Astrocyte (in vitro differentiated cells and primary cell): ENCODE measurements at regions not wholly inside any gene's neighbourhood (a gene's known extent, or its start where the extent isn't known, plus 50 kb on each side); places are given as distances from the start of the nearest gene placed in this dataset.

ENCODE experiments used
- DNase-seq: peaks from one replicate; pipeline ENCODE4 v3.0.0-alpha.2; 2010; ENCODE audit warnings: low read depth
- FAIRE-seq: peaks from 2 replicates; lab custom pipeline; 2011; peaks lifted over from hg19 to GRCh38; lab: Jason Lieb, UNC
- H2AFZ ChIP-seq: 2 replicates; pipeline ENCODE4 v1.6.0; 2012; ENCODE audit warnings: low read depth, low read length, inconsistent platforms
- H3K27ac ChIP-seq: 2 replicates; pipeline ENCODE4 v1.5.1; 2011; ENCODE audit warnings: low read depth, low read length, inconsistent platforms
- H3K27me3 ChIP-seq: 2 replicates; pipeline ENCODE4 v1.6.0; 2011; ENCODE audit warnings: low read length, inconsistent platforms; ENCODE audit not compliant: insufficient read depth
- H3K36me3 ChIP-seq: 2 replicates; pipeline ENCODE4 v1.5.1; 2011; ENCODE audit warnings: low read length, inconsistent platforms; ENCODE audit not compliant: insufficient read depth
- H3K4me1 ChIP-seq: 2 replicates; pipeline ENCODE4 v1.5.1; 2011; ENCODE audit warnings: low read length, inconsistent platforms; ENCODE audit not compliant: insufficient read depth
- H3K4me2 ChIP-seq: 2 replicates; pipeline ENCODE4 v1.6.0; 2012; ENCODE audit warnings: low read length, inconsistent platforms
- H3K4me3 ChIP-seq: 2 replicates; pipeline ENCODE4 v1.5.1; 2011; ENCODE audit warnings: low read depth, mild to moderate bottlenecking, low read length, inconsistent platforms; ENCODE audit not compliant: insufficient read depth
- H3K79me2 ChIP-seq: 2 replicates; pipeline ENCODE4 v1.6.0; 2012; ENCODE audit warnings: mild to moderate bottlenecking, low read length, inconsistent platforms; ENCODE audit not compliant: insufficient read depth
- H3K9ac ChIP-seq: 2 replicates; pipeline ENCODE4 v1.6.0; 2012; ENCODE audit warnings: mild to moderate bottlenecking, low read length, inconsistent platforms
- H3K9me3 ChIP-seq: 2 replicates; pipeline ENCODE4 v1.5.1; 2012; ENCODE audit warnings: low read depth, mild to moderate bottlenecking, low read length, inconsistent platforms; ENCODE audit not compliant: insufficient read depth
- H4K20me1 ChIP-seq: 2 replicates; pipeline ENCODE4 v1.6.0; 2012; ENCODE audit warnings: low read length, inconsistent platforms; ENCODE audit not compliant: insufficient read depth
- H3K27ac Mint-ChIP-seq: one replicate; pipeline ENCODE4 v1.8.0; 2021; ENCODE audit warnings: mild to moderate bottlenecking, mixed read lengths; ENCODE audit not compliant: unreplicated experiment
- H3K27me3 Mint-ChIP-seq: one replicate; pipeline ENCODE4 v1.8.0; 2021; ENCODE audit warnings: low read depth, mixed read lengths; ENCODE audit not compliant: unreplicated experiment
- H3K36me3 Mint-ChIP-seq: one replicate; pipeline ENCODE4 v1.8.0; 2021; ENCODE audit warnings: low read depth, mixed read lengths; ENCODE audit not compliant: unreplicated experiment
- H3K4me1 Mint-ChIP-seq: one replicate; pipeline ENCODE4 v1.8.0; 2021; ENCODE audit warnings: low read depth, mixed read lengths; ENCODE audit not compliant: unreplicated experiment
- H3K4me3 Mint-ChIP-seq: one replicate; pipeline ENCODE4 v1.8.0; 2021; ENCODE audit warnings: mild to moderate bottlenecking, moderate library complexity, mixed read lengths; ENCODE audit not compliant: unreplicated experiment
- H3K9me3 Mint-ChIP-seq: one replicate; pipeline ENCODE4 v1.8.0; 2021; ENCODE audit warnings: mild to moderate bottlenecking, mixed read lengths; ENCODE audit not compliant: unreplicated experiment
- CTCF ChIP-seq: IDR thresholded peaks from 2 replicates; pipeline ENCODE4 v1.5.1; 2011; ENCODE audit warnings: low read depth, mild to moderate bottlenecking, inconsistent platforms, low read length, moderate library complexity; ENCODE audit not compliant: insufficient read depth
- EZH2 ChIP-seq: IDR thresholded peaks from 2 replicates; pipeline ENCODE4 v1.6.1; 2012; ENCODE audit warnings: mild to moderate bottlenecking, low read length, inconsistent platforms; ENCODE audit not compliant: insufficient read depth

- Mint-ChIP-seq H3K9me3 (peaks cover 7% of the 10 kb centered on the region), H3K4me3 (no peak overlapping the region), H3K27ac (no peak overlapping the region), H3K36me3 (peaks cover 2% of the 10 kb centered on the region), H3K4me1 (no peaks in the 10 kb centered on the region), H3K27me3 (peaks cover 55% of the 10 kb centered on the region)
- no peaks in the 10 kb centered on the region for H3K36me3 ChIP-seq
- no peaks in the 10 kb centered on the region for H3K4me1 ChIP-seq
- FAIRE-seq (no peak), DNase-seq (no peak)
- H3K4me3 ChIP-seq, result no peak overlapping the region
- H3K4me2 ChIP-seq, result no peak overlapping the region
- H3K9ac ChIP-seq, result no peak overlapping the region
- no peak overlapping the region for H3K27ac ChIP-seq
- no peaks in the 10 kb centered on the region for H4K20me1 ChIP-seq
- no peaks in the 10 kb centered on the region for H3K79me2 ChIP-seq
- no peak for TF ChIP-seq CTCF
- no peak overlapping the region for H2AFZ ChIP-seq
- H3K27me3 ChIP-seq, result no peaks in the 10 kb centered on the region
- H3K9me3 ChIP-seq, result peaks cover 3% of the 10 kb centered on the region
Measured at GRCh38 chr10:128461991-128462390, 335.8 kb upstream of the MKI67 start.

- Histone ChIP-seq H3K9me3 (peaks cover 3% of the 10 kb centered on the region), H3K4me2 (no peak overlapping the region), H3K4me1 (no peaks in the 10 kb centered on the region), H3K27ac (no peak overlapping the region), H3K9ac (no peak overlapping the region), H3K79me2 (no peaks in the 10 kb centered on the region), H3K36me3 (no peaks in the 10 kb centered on the region), H3K4me3 (no peak overlapping the region), H4K20me1 (no peaks in the 10 kb centered on the region), H3K27me3 (no peaks in the 10 kb centered on the region), H2AFZ (no peak overlapping the region)
- TF ChIP-seq CTCF, result no peak
- no peak for TF ChIP-seq EZH2
- H3K9me3 Mint-ChIP-seq, result peaks cover 3% of the 10 kb centered on the region
- H3K27ac Mint-ChIP-seq, result no peak overlapping the region
- H3K4me3 Mint-ChIP-seq, result peak overlapping the region; percentile 16
- H3K36me3 Mint-ChIP-seq, result peaks cover 2% of the 10 kb centered on the region
- no peak for FAIRE-seq
- H3K4me1 Mint-ChIP-seq, result no peaks in the 10 kb centered on the region
- peaks cover 51% of the 10 kb centered on the region for H3K27me3 Mint-ChIP-seq
- no peak for DNase-seq
Measured at GRCh38 chr10:128462844-128463243, 336.6 kb upstream of the MKI67 start.

- Histone ChIP-seq H3K27me3 (no peaks in the 10 kb centered on the region), H3K36me3 (no peaks in the 10 kb centered on the region), H3K4me2 (no peak overlapping the region), H3K9me3 (peaks cover 8% of the 10 kb centered on the region), H3K4me1 (no peaks in the 10 kb centered on the region), H3K79me2 (no peaks in the 10 kb centered on the region), H2AFZ (no peak overlapping the region), H3K27ac (no peak overlapping the region), H3K4me3 (no peak overlapping the region), H3K9ac (no peak overlapping the region), H4K20me1 (no peaks in the 10 kb centered on the region)
- no peak for FAIRE-seq
- H3K9me3 Mint-ChIP-seq, result peaks cover 3% of the 10 kb centered on the region
- no peaks in the 10 kb centered on the region for H3K4me1 Mint-ChIP-seq
- peak; percentile 63 for DNase-seq
- H3K27ac Mint-ChIP-seq, result no peak overlapping the region
- peaks cover 45% of the 10 kb centered on the region for H3K27me3 Mint-ChIP-seq
- H3K36me3 Mint-ChIP-seq, result peaks cover 2% of the 10 kb centered on the region
- TF ChIP-seq EZH2 (no peak), CTCF (no peak)
- H3K4me3 Mint-ChIP-seq, result no peak overlapping the region
Measured at GRCh38 chr10:128463991-128464760, 338.0 kb upstream of the MKI67 start.
